H9 (cell line): ENCODE measurements at regions not wholly inside any gene's neighbourhood (a gene's known extent, or its start where the extent isn't known, plus 50 kb on each side); places are given as distances from the start of the nearest gene placed in this dataset.

Experiments used
- DNase-seq: peaks from one replicate; pipeline ENCODE4 v3.0.0-alpha.2; 2017
- H2AFZ ChIP-seq: one replicate; pipeline ENCODE4 v1.6.1; 2013; ENCODE audit warnings: mild to moderate bottlenecking, low read length, control low read depth, moderate library complexity
- H2AK5ac ChIP-seq: 2 replicates; pipeline ENCODE4 v1.6.1; 2013; ENCODE audit warnings: low read length, control low read depth, mixed read lengths; ENCODE audit not compliant: insufficient read length
- H2BK120ac ChIP-seq: one replicate; pipeline ENCODE4 v1.6.1; 2013; ENCODE audit warnings: low read depth, mild to moderate bottlenecking, low read length, control low read depth, inconsistent platforms; ENCODE audit not compliant: poor library complexity, severe bottlenecking
- H2BK12ac ChIP-seq: 2 replicates; pipeline ENCODE4 v1.6.1; 2013; ENCODE audit warnings: low read length, control low read depth, mixed read lengths, low read depth; ENCODE audit not compliant: insufficient read length
- H2BK15ac ChIP-seq: 2 replicates; pipeline ENCODE4 v1.6.1; 2013; ENCODE audit warnings: low read depth, low read length, control low read depth
- H2BK20ac ChIP-seq: one replicate; pipeline ENCODE4 v1.6.1; 2013; ENCODE audit warnings: low read depth, mild to moderate bottlenecking, low read length, control low read depth, inconsistent platforms; ENCODE audit not compliant: poor library complexity, severe bottlenecking
- H2BK5ac ChIP-seq: 2 replicates; pipeline ENCODE4 v1.6.1; 2013; ENCODE audit warnings: low read length, control low read depth, mixed read lengths; ENCODE audit not compliant: insufficient read length
- H3K14ac ChIP-seq: 2 replicates; pipeline ENCODE4 v1.6.1; 2013; ENCODE audit warnings: low read length, control low read depth; ENCODE audit not compliant: insufficient read depth
- H3K18ac ChIP-seq: 2 replicates; pipeline ENCODE4 v1.6.1; 2013; ENCODE audit warnings: low read depth, mild to moderate bottlenecking, mixed read lengths, low read length, control low read depth; ENCODE audit not compliant: insufficient read length
- H3K23ac ChIP-seq: 2 replicates; pipeline ENCODE4 v1.6.1; 2013; ENCODE audit warnings: low read length, control low read depth, mixed read lengths, low read depth; ENCODE audit not compliant: insufficient read length
- H3K23me2 ChIP-seq: 2 replicates; pipeline ENCODE4 v1.6.1; 2013; ENCODE audit warnings: low read depth, mild to moderate bottlenecking, mixed read lengths, low read length, control low read depth; ENCODE audit not compliant: insufficient read length, poor library complexity, severe bottlenecking
- H3K27ac ChIP-seq: 2 replicates; pipeline ENCODE4 v1.5.1; 2013; ENCODE audit warnings: low read length, control low read depth, mixed read lengths, low read depth; ENCODE audit not compliant: insufficient read length
- H3K27me3 ChIP-seq: 2 replicates; pipeline ENCODE4 v1.6.1; 2013; ENCODE audit warnings: low read length, control low read depth, inconsistent platforms; ENCODE audit not compliant: insufficient read depth
- H3K4ac ChIP-seq: 2 replicates; pipeline ENCODE4 v1.6.1; 2013; ENCODE audit warnings: low read depth, mild to moderate bottlenecking, control low read depth, inconsistent platforms, low read length, moderate library complexity
- H3K4me1 ChIP-seq: 2 replicates; pipeline ENCODE4 v1.6.1; 2013; ENCODE audit warnings: low read length, control low read depth, inconsistent platforms; ENCODE audit not compliant: insufficient read depth
- H3K4me2 ChIP-seq: 2 replicates; pipeline ENCODE4 v1.6.1; 2013; ENCODE audit warnings: low read length, control low read depth, mixed read lengths; ENCODE audit not compliant: insufficient read length, insufficient read depth
- H3K56ac ChIP-seq: 2 replicates; pipeline ENCODE4 v1.6.1; 2013; ENCODE audit warnings: low read depth, mild to moderate bottlenecking, mixed read lengths, low read length, control low read depth; ENCODE audit not compliant: insufficient read length
- H3K79me1 ChIP-seq: 2 replicates; pipeline ENCODE4 v1.6.1; 2013; ENCODE audit warnings: low read depth, mild to moderate bottlenecking, moderate library complexity, low read length, control low read depth, inconsistent platforms; ENCODE audit not compliant: insufficient read depth, poor library complexity, severe bottlenecking
- H3K79me2 ChIP-seq: 2 replicates; pipeline ENCODE4 v1.6.1; 2013; ENCODE audit warnings: low read length, control low read depth, inconsistent platforms; ENCODE audit not compliant: insufficient read depth
- H3K9ac ChIP-seq: 2 replicates; pipeline ENCODE4 v1.6.1; 2013; ENCODE audit warnings: low read length, control low read depth, mixed read lengths; ENCODE audit not compliant: insufficient read length; ENCODE audit errors: extremely low read depth
- H3K9me3 ChIP-seq: one replicate; pipeline ENCODE4 v1.6.1; 2013; ENCODE audit warnings: low read depth, low read length, inconsistent platforms; ENCODE audit not compliant: control insufficient read depth
- H3T11ph ChIP-seq: one replicate; pipeline ENCODE4 v1.6.1; 2013; ENCODE audit warnings: mild to moderate bottlenecking, low read length, control low read depth, inconsistent platforms
- H4K20me1 ChIP-seq: one replicate; pipeline ENCODE4 v1.6.1; 2013; ENCODE audit not compliant: control insufficient read depth, insufficient read length, insufficient read depth
- H4K5ac ChIP-seq: 2 replicates; pipeline ENCODE4 v1.6.1; 2013; ENCODE audit warnings: low read depth, mild to moderate bottlenecking, mixed read lengths, low read length, control low read depth; ENCODE audit not compliant: insufficient read length
- H4K8ac ChIP-seq: replicated peaks from 2 replicates; pipeline ENCODE4 v1.6.1; 2013; ENCODE audit warnings: low read length, control low read depth, mixed read lengths, low read depth; ENCODE audit not compliant: insufficient read length
- H4K91ac ChIP-seq: 2 replicates; pipeline ENCODE4 v1.6.1; 2013; ENCODE audit warnings: low read depth, mild to moderate bottlenecking, moderate library complexity, mixed read lengths, low read length, control low read depth; ENCODE audit not compliant: insufficient read length
- H3K27ac Mint-ChIP-seq, 3 experiments: 2 replicates in 2 of 3; 3 replicates in 1 of 3; pipeline ENCODE4 v1.8.0; 2020 to 2021; ENCODE audit warnings: mixed read lengths in 3 of 3, mild to moderate bottlenecking in 1 of 3, moderate library complexity in 1 of 3
- H3K27me3 Mint-ChIP-seq: 2 replicates; pipeline ENCODE4 v1.8.0; 2021; ENCODE audit warnings: low read depth, mild to moderate bottlenecking, moderate library complexity, mixed read lengths
- H3K36me3 Mint-ChIP-seq, 3 experiments: 2 replicates in 2 of 3; 3 replicates in 1 of 3; pipeline ENCODE4 v1.8.0; 2020 to 2021; ENCODE audit warnings: low read depth in 3 of 3, mixed read lengths in 3 of 3; ENCODE audit not compliant: insufficient read depth in 1 of 3
- H3K4me1 Mint-ChIP-seq, 2 experiments: 2 replicates each; pipeline ENCODE4 v1.8.0; 2020; ENCODE audit warnings: mixed read lengths in 2 of 2
- H3K4me3 Mint-ChIP-seq, 2 experiments: 2 replicates in 1 of 2; 3 replicates in 1 of 2; pipeline ENCODE4 v1.8.0; 2020 to 2021; ENCODE audit warnings: mild to moderate bottlenecking in 2 of 2, mixed read lengths in 2 of 2, moderate library complexity in 1 of 2
- H3K9me3 Mint-ChIP-seq, 2 experiments: 2 replicates in 1 of 2; 3 replicates in 1 of 2; pipeline ENCODE4 v1.8.0; 2020; ENCODE audit warnings: mild to moderate bottlenecking in 2 of 2, mixed read lengths in 2 of 2, moderate library complexity in 1 of 2
- CTCF ChIP-seq: fragments of 200-600 bp; sonication (generic); conservative IDR thresholded peaks from 3 replicates; pipeline ENCODE4 v1.8.0; 2021; ENCODE audit warnings: antibody characterized with exemption, mild to moderate bottlenecking
- WGBS: extraction: QIAGEN DNeasy Blood & Tissue Kit; methylation state at CpG from one replicate; pipeline ENCODE4 v1.1.7; 2013; ENCODE audit warnings: missing lambda C conversion rate, low lambda C conversion rate, mixed read lengths; ENCODE audit not compliant: insufficient read length; ENCODE audit errors: extremely low coverage; 5-methylcytosine and 5-hydroxymethylcytosine counted together

GRCh38 chr22:48832592-48832991 is 995.1 kb downstream of the BRD1 start:
- Mint-ChIP-seq H3K4me1 (peaks cover 4 to 7% of the 10 kb centered on the region in 2 experiments; a peak in 3 of 4 replicates), H3K9me3 (peaks cover 31 to 37% of the 10 kb centered on the region in 2 experiments), H3K36me3 (peaks cover 6 to 14% (median 11%) of the 10 kb centered on the region in 3 experiments), H3K27me3 (peaks cover 19% of the 10 kb centered on the region), H3K27ac (no peak overlapping the region), H3K4me3 (no peak overlapping the region)
- no peak overlapping the region for H3K4me2 ChIP-seq
- H3K56ac ChIP-seq = no peak overlapping the region
- no peak overlapping the region for H3K14ac ChIP-seq
- no peak overlapping the region for H3K23ac ChIP-seq
- H3K79me2 ChIP-seq = no peaks in the 10 kb centered on the region
- no peak overlapping the region for H2AK5ac ChIP-seq
- H3K4me1 ChIP-seq = no peaks in the 10 kb centered on the region
- no peak overlapping the region for H4K8ac ChIP-seq
- H3K18ac ChIP-seq = no peak overlapping the region
- no peak overlapping the region for H3K27ac ChIP-seq
- H2BK120ac ChIP-seq = no peak overlapping the region
- no peak overlapping the region for H4K91ac ChIP-seq
- no CpG with 5 or more reads among the region's 4 CpGs for WGBS
- H3K4ac ChIP-seq = no peak overlapping the region
- H2BK20ac ChIP-seq = no peak overlapping the region
- no peaks in the 10 kb centered on the region for H3K9me3 ChIP-seq
- no peak for DNase-seq
- H3K9ac ChIP-seq = no peak overlapping the region
- H3K79me1 ChIP-seq = no peaks in the 10 kb centered on the region
- no peak overlapping the region for H2BK12ac ChIP-seq
- H2AFZ ChIP-seq = no peak overlapping the region
- H4K20me1 ChIP-seq = no peaks in the 10 kb centered on the region
- H4K5ac ChIP-seq = no peak overlapping the region
- H2BK5ac ChIP-seq = no peak overlapping the region
- H3K23me2 ChIP-seq = no peaks in the 10 kb centered on the region
- no peak overlapping the region for H2BK15ac ChIP-seq
- no peak for TF ChIP-seq CTCF
- H3T11ph ChIP-seq = no peak overlapping the region
- no peaks in the 10 kb centered on the region for H3K27me3 ChIP-seq
